H1 (cell line): ENCODE measurements at regions not wholly inside any gene's neighbourhood (a gene's known extent, or its start where the extent isn't known, plus 50 kb on each side); places are given as distances from the start of the nearest gene placed in this dataset.
A peak's percentile ranks its signal among the peaks of the same experiment; 100 is the strongest.

Experiments used
- CTCF ChIA-PET: fragments of 300-600 bp; sonication (Branson Sonifier 250); formaldehyde crosslinking; loops from one replicate; lab custom pipeline; 2021; ENCODE audit not compliant: partially characterized antibody; lab: Charles Lee
- POLR2A ChIA-PET: fragments of 300-600 bp; sonication (Branson Sonifier 250); formaldehyde crosslinking; loops from one replicate; lab custom pipeline; 2021; ENCODE audit warnings: inconsistent platforms; ENCODE audit not compliant: partially characterized antibody; lab: Charles Lee
- DNase-seq, 2 experiments: peaks; one replicate each; pipeline versions ENCODE4 v3.0.0 to v3.0.0-alpha.2; 2010 to 2022; ENCODE audit warnings: low spot score in 2 of 2, low read depth in 1 of 2, mixed read lengths in 1 of 2
- FAIRE-seq: peaks from 2 replicates; lab custom pipeline; 2011; peaks lifted over from hg19 to GRCh38; lab: Jason Lieb, UNC
- H2AFZ ChIP-seq: 2 replicates; pipeline ENCODE4 v1.8.1; 2012; ENCODE audit warnings: low read length, inconsistent platforms
- H2AK5ac ChIP-seq: 2 replicates; pipeline ENCODE4 v1.6.1; 2013; ENCODE audit warnings: low read depth, low read length
- H2BK120ac ChIP-seq: replicated peaks from 2 replicates; pipeline ENCODE3; 2013; ENCODE audit warnings: low read depth, low read length, inconsistent platforms
- H2BK12ac ChIP-seq: 2 replicates; pipeline ENCODE4 v1.6.1; 2013; ENCODE audit warnings: low read depth, low read length
- H2BK15ac ChIP-seq: 2 replicates; pipeline ENCODE4 v1.6.1; 2013; ENCODE audit warnings: low read length
- H2BK20ac ChIP-seq: 2 replicates; pipeline ENCODE4 v1.6.1; 2013; ENCODE audit warnings: low read length
- H2BK5ac ChIP-seq: 2 replicates; pipeline ENCODE4 v1.6.1; 2013; ENCODE audit warnings: low read depth, low read length
- H3K14ac ChIP-seq: 2 replicates; pipeline ENCODE4 v1.6.1; 2013; ENCODE audit warnings: inconsistent platforms; ENCODE audit not compliant: insufficient read length
- H3K18ac ChIP-seq: 2 replicates; pipeline ENCODE4 v1.6.1; 2013; ENCODE audit warnings: low read length; ENCODE audit errors: extremely low read depth
- H3K23ac ChIP-seq: 2 replicates; pipeline ENCODE4 v1.6.1; 2013; ENCODE audit warnings: inconsistent platforms; ENCODE audit not compliant: insufficient read length
- H3K23me2 ChIP-seq: 2 replicates; pipeline ENCODE4 v1.6.1; 2013; ENCODE audit warnings: low read depth, low read length
- H3K27ac ChIP-seq: 2 replicates; pipeline ENCODE4 v1.6.1; 2011; ENCODE audit warnings: low read depth, low read length, inconsistent platforms
- H3K27me3 ChIP-seq, 4 experiments: replicated peaks in 1 of 4; 1 replicate in 1 of 4; 2 replicates in 3 of 4; pipeline versions ENCODE4 v1.6.1 to v1.8.1; 2011 to 2013; ENCODE audit warnings: low read length in 3 of 4, mild to moderate bottlenecking in 3 of 4, inconsistent platforms in 2 of 4, mixed read lengths in 2 of 4, moderate library complexity in 1 of 4; ENCODE audit not compliant: control insufficient read depth in 3 of 4, insufficient read depth in 3 of 4; ENCODE audit errors: extremely low read depth in 1 of 4
- H3K36me3 ChIP-seq, 4 experiments: 2 replicates each; pipeline versions ENCODE4 v1.6.1 to v1.8.1; 2011 to 2013; ENCODE audit warnings: mild to moderate bottlenecking in 4 of 4, low read length in 3 of 4, moderate library complexity in 2 of 4, control low read depth in 1 of 4, inconsistent platforms in 1 of 4; ENCODE audit not compliant: insufficient read depth in 4 of 4, control insufficient read depth in 2 of 4
- H3K4ac ChIP-seq: replicated peaks from 2 replicates; pipeline ENCODE3; 2013; ENCODE audit warnings: low read length, low read depth, mixed read lengths, inconsistent platforms; ENCODE audit not compliant: insufficient read length
- H3K4me1 ChIP-seq, 4 experiments: replicated peaks in 1 of 4; 1 replicate in 1 of 4; 2 replicates in 3 of 4; pipeline versions ENCODE4 v1.6.1 to v1.8.1; 2011 to 2013; ENCODE audit warnings: low read length in 3 of 4, inconsistent platforms in 2 of 4, mixed read lengths in 1 of 4; ENCODE audit not compliant: insufficient read depth in 4 of 4, control insufficient read depth in 3 of 4
- H3K4me2 ChIP-seq, 2 experiments: 2 replicates each; pipeline versions ENCODE4 v1.6.1 to v1.8.1; 2011 to 2013; ENCODE audit warnings: low read depth in 2 of 2, low read length in 2 of 2, control low read depth in 1 of 2, inconsistent platforms in 1 of 2, mild to moderate bottlenecking in 1 of 2; ENCODE audit not compliant: insufficient read depth in 1 of 2
- H3K4me3 ChIP-seq, 4 experiments: fragments of 200-600, 300-600 bp in 1 of 4; sonication (generic), shearing (Covaris generic), sonication (Bioruptor Twin) in 1 of 4; 2 replicates each; pipeline versions ENCODE4 v1.5.1 to v1.8.1; 2011 to 2016; ENCODE audit warnings: low read length in 4 of 4, low read depth in 3 of 4, control low read depth in 2 of 4, inconsistent platforms in 2 of 4, mild to moderate bottlenecking in 2 of 4, mixed read lengths in 1 of 4, moderate library complexity in 1 of 4; ENCODE audit not compliant: insufficient read depth in 2 of 4; ENCODE audit errors: extremely low read depth in 1 of 4
- H3K56ac ChIP-seq: replicated peaks from 2 replicates; pipeline ENCODE3; 2013; ENCODE audit warnings: low read depth, mild to moderate bottlenecking, mixed read lengths, low read length, inconsistent platforms; ENCODE audit not compliant: insufficient read length
- H3K79me1 ChIP-seq: 2 replicates; pipeline ENCODE4 v1.6.1; 2013; ENCODE audit warnings: low read depth, low read length, control low read depth
- H3K79me2 ChIP-seq, 2 experiments: 2 replicates each; pipeline versions ENCODE4 v1.6.1 to v1.8.1; 2012 to 2013; ENCODE audit warnings: low read length in 2 of 2, mild to moderate bottlenecking in 2 of 2, inconsistent platforms in 1 of 2; ENCODE audit not compliant: insufficient read depth in 2 of 2, control insufficient read depth in 1 of 2
- H3K9ac ChIP-seq, 4 experiments: replicated peaks in 1 of 4; 1 replicate in 1 of 4; 2 replicates in 3 of 4; pipeline versions ENCODE4 v1.6.1 to v1.8.1; 2011 to 2013; ENCODE audit warnings: low read depth in 3 of 4, low read length in 3 of 4, control low read depth in 2 of 4, mild to moderate bottlenecking in 2 of 4, moderate library complexity in 2 of 4, inconsistent platforms in 1 of 4; ENCODE audit errors: extremely low read depth in 1 of 4
- H3K9me3 ChIP-seq, 2 experiments: 2 replicates each; pipeline versions ENCODE4 v1.6.1 to v1.8.1; 2012 to 2013; ENCODE audit warnings: mild to moderate bottlenecking in 2 of 2, moderate library complexity in 2 of 2, control low read depth in 1 of 2, inconsistent platforms in 1 of 2, low read depth in 1 of 2, low read length in 1 of 2, mixed read lengths in 1 of 2; ENCODE audit not compliant: insufficient read depth in 2 of 2
- H4K20me1 ChIP-seq, 2 experiments: replicated peaks in 1 of 2; 2 replicates each; pipeline versions ENCODE3 to v1.8.1; 2011 to 2013; ENCODE audit warnings: inconsistent platforms in 2 of 2, low read length in 2 of 2, mild to moderate bottlenecking in 1 of 2; ENCODE audit not compliant: insufficient read depth in 2 of 2, control insufficient read depth in 1 of 2
- H4K5ac ChIP-seq: 2 replicates; pipeline ENCODE4 v1.6.1; 2013; ENCODE audit warnings: low read length, low read depth, mixed read lengths, inconsistent platforms; ENCODE audit not compliant: insufficient read length
- H4K8ac ChIP-seq: 2 replicates; pipeline ENCODE4 v1.8.0; 2013; ENCODE audit warnings: mild to moderate bottlenecking, moderate library complexity, low read length, inconsistent platforms; ENCODE audit not compliant: insufficient read depth; ENCODE audit errors: extremely low read depth
- H4K91ac ChIP-seq: replicated peaks from 2 replicates; pipeline ENCODE3; 2013; ENCODE audit warnings: low read length, mixed read lengths, inconsistent platforms; ENCODE audit not compliant: insufficient read length
- KDM1A ChIP-seq: fragments of 200-600, 300-600 bp; sonication (generic); IDR thresholded peaks from 2 replicates; pipeline ENCODE4 v1.7.1; 2016; ENCODE audit warnings: mild to moderate bottlenecking, low read length, borderline replicate concordance
- RFX5 ChIP-seq: IDR thresholded peaks from 2 replicates; pipeline ENCODE4 v1.6.1; 2011; ENCODE audit warnings: low read depth, low read length, improper control_type of control experiment, borderline replicate concordance
- whole genome bisulfite sequencing, 2 experiments: shearing (Covaris generic) in 1 of 2; methylation state at CpG; one replicate each; pipeline versions ENCODE4 v1.1.6 to v1.1.7; 2013 to 2015; ENCODE audit warnings: low lambda C conversion rate in 2 of 2, mixed read lengths in 2 of 2, inconsistent platforms in 1 of 2, low coverage in 1 of 2, missing lambda C conversion rate in 1 of 2; ENCODE audit not compliant: insufficient replicate concordance in 2 of 2, insufficient coverage in 1 of 2, insufficient read length in 1 of 2; ENCODE audit errors: extremely low coverage in 1 of 2, missing lambda C conversion rate in 1 of 2; 5-methylcytosine and 5-hydroxymethylcytosine counted together

DNA sequence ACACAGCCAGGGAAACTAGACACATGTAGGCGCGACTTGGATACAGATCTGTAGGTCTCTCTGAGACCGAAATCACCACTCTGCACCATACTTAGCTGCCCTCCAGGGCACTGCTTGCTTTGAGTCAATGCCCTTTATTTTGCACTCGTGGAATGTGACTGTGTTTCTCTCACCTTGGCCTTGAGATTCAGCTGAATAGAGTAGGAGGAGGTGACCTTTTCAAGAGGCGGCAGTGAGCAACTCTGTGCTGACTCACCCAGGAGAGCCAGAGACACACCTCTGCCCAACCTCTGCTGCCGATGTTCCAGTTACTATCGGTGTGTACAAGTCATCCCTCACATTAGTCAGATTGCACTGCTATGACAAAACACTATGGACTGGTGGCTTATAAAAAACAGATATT, 583.4 kb downstream of the VRK1 start:
- ChIA-PET CTCF (no interaction called here), POLR2A (no interaction called here)
- Histone ChIP-seq H3K27ac (no peak overlapping the region), H3K4ac (no peak overlapping the region), H3K4me3 (no peak overlapping the region), H3K79me1 (no peaks in the 10 kb centered on the region), H4K5ac (no peak overlapping the region), H2AFZ (no peak overlapping the region), H2BK12ac (no peak overlapping the region), H3K56ac (no peak overlapping the region), H3K27me3 (no peaks in the 10 kb centered on the region; a peak in 1 of 7 replicates), H3K79me2 (no peaks in the 10 kb centered on the region), H3K9ac (no peak overlapping the region), H2BK15ac (no peak overlapping the region), H3K18ac (peak overlapping the region; percentile 49), H3K4me1 (peaks cover 5 to 23% (median 18%) of the 10 kb centered on the region in 4 experiments), H4K91ac (no peak overlapping the region), H2BK20ac (no peak overlapping the region), H2BK120ac (no peak overlapping the region), H3K36me3 (no peaks in the 10 kb centered on the region), H2BK5ac (no peak overlapping the region), H3K4me2 (no peak overlapping the region), H3K14ac (no peak overlapping the region), H3K23ac (no peak overlapping the region), H2AK5ac (no peak overlapping the region), H3K23me2 (no peaks in the 10 kb centered on the region), H4K8ac (no peak overlapping the region), H4K20me1 (no peaks in the 10 kb centered on the region), H3K9me3 (no peaks in the 10 kb centered on the region)
- 89% methylated on average over 7 of the region's 7 CpGs; no CpG with 5 or more reads in 1 of the 2 experiments for WGBS, 2 experiments
- no peak for DNase-seq
- no peak for FAIRE-seq
- TF ChIP-seq KDM1A (peak; percentile 5; the same call in 1 of the 2 replicates), RFX5 (no peak)
